Fibroblast of skin of back (primary cell): ENCODE measurements at regions not wholly inside any gene's neighbourhood (a gene's known extent, or its start where the extent isn't known, plus 50 kb on each side); places are given as distances from the start of the nearest gene placed in this dataset.
A peak's percentile ranks its signal among the peaks of the same experiment; 100 is the strongest.

Experiments used
- DNase-seq: peaks from one replicate; pipeline ENCODE4 v3.0.0-alpha.2; 2013

- DNase-seq: no peak
Measured at GRCh38 chr11:80553565-80553964, 1112.7 kb upstream of the TENM4 start.

- no peak for DNase-seq
Measured at GRCh38 chr11:80542704-80543103, 1101.9 kb upstream of the TENM4 start.

GRCh38 chr11:80538040-80538439, 1097.2 kb upstream of the TENM4 start:
- DNase-seq: no peak

- DNase-seq: no peak
Measured at GRCh38 chr11:80533463-80533862, 1092.6 kb upstream of the TENM4 start.

GRCh38 chr11:80532633-80533232, 1091.9 kb upstream of the TENM4 start:
- no peak for DNase-seq

GRCh38 chr11:80529726-80530125, 1088.9 kb upstream of the TENM4 start:
- no peak for DNase-seq

GRCh38 chr11:80525663-80526405, 1085.0 kb upstream of the TENM4 start:
- DNase-seq: no peak

GRCh38 chr11:80524349-80524748, 1083.5 kb upstream of the TENM4 start:
- DNase-seq: no peak

GRCh38 chr11:80523057-80523456, 1082.2 kb upstream of the TENM4 start:
- no peak for DNase-seq

- no peak for DNase-seq
Measured at GRCh38 chr11:80521592-80521991, 1080.8 kb upstream of the TENM4 start.

GRCh38 chr11:80520507-80520887, 1079.7 kb upstream of the TENM4 start:
- DNase-seq: no peak

GRCh38 chr11:80519596-80520506, 1079.0 kb upstream of the TENM4 start:
- no peak for DNase-seq

- no peak for DNase-seq
Measured at GRCh38 chr11:80517701-80518100, 1076.9 kb upstream of the TENM4 start.

- DNase-seq: no peak
Measured at GRCh38 chr11:80515097-80515496, 1074.3 kb upstream of the TENM4 start.

GRCh38 chr11:80512491-80512890, 1071.7 kb upstream of the TENM4 start:
- DNase-seq: no peak

- DNase-seq: no peak
Measured at GRCh38 chr11:80505771-80506170, 1064.9 kb upstream of the TENM4 start.

GRCh38 chr11:80503990-80504389, 1063.2 kb upstream of the TENM4 start:
- no peak for DNase-seq

- DNase-seq: no peak
Measured at GRCh38 chr11:80502511-80502910, 1061.7 kb upstream of the TENM4 start.

GRCh38 chr11:80495116-80495515, 1054.3 kb upstream of the TENM4 start:
- DNase-seq: no peak

GRCh38 chr11:80487952-80488351, 1047.1 kb upstream of the TENM4 start:
- no peak for DNase-seq

- no peak for DNase-seq
Measured at GRCh38 chr11:80486678-80487077, 1045.8 kb upstream of the TENM4 start.

GRCh38 chr11:80477178-80477577, 1036.3 kb upstream of the TENM4 start:
- peak; percentile 0 for DNase-seq

GRCh38 chr11:80473562-80473961, 1032.7 kb upstream of the TENM4 start:
- DNase-seq: no peak
